Muscle of leg (tissue), 3 donors: ENCODE measurements at regions not wholly inside any gene's neighbourhood (a gene's known extent, or its start where the extent isn't known, plus 50 kb on each side); places are given as distances from the start of the nearest gene placed in this dataset.

ENCODE experiments used
- DNase-seq: peaks from one replicate; pipeline ENCODE4 v3.0.0; 2013
- H3K27ac ChIP-seq: one replicate; pipeline ENCODE4 v1.5.1; 2013; ENCODE audit warnings: mild to moderate bottlenecking, low read length, control low read depth
- H3K27me3 ChIP-seq: one replicate; pipeline ENCODE4 v1.6.1; 2013; ENCODE audit warnings: low read length; ENCODE audit not compliant: control insufficient read depth, insufficient read depth
- H3K36me3 ChIP-seq: one replicate; pipeline ENCODE4 v1.6.1; 2013; ENCODE audit warnings: low read length; ENCODE audit not compliant: control insufficient read depth, insufficient read depth
- H3K4me1 ChIP-seq: one replicate; pipeline ENCODE4 v1.6.1; 2013; ENCODE audit warnings: low read length; ENCODE audit not compliant: control insufficient read depth, insufficient read depth
- H3K4me3 ChIP-seq: one replicate; pipeline ENCODE4 v1.5.1; 2013; ENCODE audit warnings: low read length, control low read depth
- H3K9me3 ChIP-seq: replicated peaks from 2 replicates; pipeline ENCODE4 v1.6.1; 2013; ENCODE audit warnings: low read depth, low read length; ENCODE audit not compliant: control insufficient read depth
- WGBS: methylation state at CpG from one replicate; pipeline ENCODE4 v1.1.5; 2013; ENCODE audit warnings: missing lambda C conversion rate; ENCODE audit not compliant: insufficient coverage; 5-methylcytosine and 5-hydroxymethylcytosine counted together

DNA sequence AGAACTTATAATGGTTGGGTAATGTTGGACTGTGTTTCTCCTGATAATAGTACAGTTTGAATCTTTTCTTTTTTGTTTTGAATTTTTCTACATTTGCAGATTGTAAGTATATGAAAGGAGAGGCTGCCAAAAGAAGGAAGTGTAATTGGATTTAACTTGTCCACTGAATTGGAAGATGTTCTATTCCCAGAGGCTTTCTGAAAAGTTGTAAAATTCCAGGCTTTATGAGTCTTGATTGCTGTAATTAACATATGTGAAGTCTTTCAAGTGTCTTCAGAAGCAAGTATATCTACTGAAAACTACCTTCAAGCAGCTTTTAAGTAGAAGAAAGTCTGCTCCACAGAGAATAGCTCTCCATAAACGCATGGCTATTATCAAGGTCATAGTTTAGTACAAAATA is 2456.4 kb downstream of the PCDH7 start:
- Histone ChIP-seq H3K27me3 (no peaks in the 10 kb centered on the region), H3K36me3 (no peaks in the 10 kb centered on the region), H3K4me1 (no peaks in the 10 kb centered on the region), H3K9me3 (no peaks in the 10 kb centered on the region), H3K4me3 (no peak overlapping the region), H3K27ac (no peak overlapping the region)
- no CpG with 5 or more reads among the region's 1 CpG for WGBS
- no peak for DNase-seq

DNA sequence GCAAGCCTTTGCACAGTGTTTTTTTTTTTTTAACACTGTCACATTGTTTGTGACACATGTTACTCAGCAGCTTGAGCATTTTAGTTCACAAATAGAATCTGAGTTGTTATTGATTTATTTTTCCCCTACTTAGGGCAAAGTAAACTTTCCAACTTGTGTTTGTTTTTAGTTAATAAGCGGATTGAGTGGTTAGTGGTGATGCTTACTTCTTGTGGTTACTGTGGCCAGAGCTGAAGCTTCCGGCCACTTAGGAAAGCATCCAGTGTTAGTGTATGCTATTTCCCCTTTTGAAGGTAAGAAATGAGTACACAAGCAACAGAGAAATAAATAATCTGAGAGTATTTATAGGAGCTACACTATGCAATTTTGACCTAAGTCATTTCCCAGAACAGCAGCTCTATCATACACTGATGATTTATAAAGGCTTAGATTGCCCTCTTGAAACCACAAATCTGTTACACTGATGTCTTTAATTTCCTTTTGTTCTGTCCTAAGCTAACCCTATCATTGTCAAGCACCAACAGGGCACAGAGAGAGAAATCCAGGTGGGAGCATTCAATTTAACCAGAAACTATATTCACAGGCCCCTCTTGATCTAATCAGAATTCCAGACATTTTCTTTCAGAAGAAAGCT is 2464.6 kb downstream of the PCDH7 start:
- Histone ChIP-seq H3K27me3 (no peaks in the 10 kb centered on the region), H3K27ac (no peak overlapping the region), H3K4me3 (no peak overlapping the region), H3K4me1 (no peaks in the 10 kb centered on the region), H3K9me3 (no peaks in the 10 kb centered on the region), H3K36me3 (no peaks in the 10 kb centered on the region)
- WGBS = 60% methylated on average over 2 of the region's 2 CpGs
- DNase-seq = peak; percentile 45

DNA sequence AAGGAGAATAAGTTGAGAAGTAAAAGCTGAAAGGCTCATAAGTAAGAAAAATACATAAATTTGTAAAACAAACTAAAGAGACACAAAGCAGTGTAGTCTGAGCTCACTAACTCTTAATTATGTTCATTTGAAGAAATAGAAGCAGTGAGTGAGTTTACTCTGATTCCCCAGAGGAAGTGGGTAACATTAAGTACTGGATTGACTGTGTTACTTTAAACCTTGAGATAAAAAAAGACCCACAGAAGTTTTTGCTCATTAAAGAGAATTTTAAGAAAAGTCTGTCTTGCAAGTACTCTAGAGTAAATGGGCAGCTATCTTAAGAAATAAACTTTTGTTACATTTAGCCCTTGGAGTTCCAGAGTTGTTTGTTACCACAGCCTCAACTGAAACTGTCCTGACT is 2466.9 kb downstream of the PCDH7 start:
- no peak for DNase-seq
- Histone ChIP-seq H3K4me1 (no peaks in the 10 kb centered on the region), H3K9me3 (no peaks in the 10 kb centered on the region), H3K27me3 (no peaks in the 10 kb centered on the region), H3K36me3 (no peaks in the 10 kb centered on the region), H3K27ac (no peak overlapping the region), H3K4me3 (no peak overlapping the region)

DNA sequence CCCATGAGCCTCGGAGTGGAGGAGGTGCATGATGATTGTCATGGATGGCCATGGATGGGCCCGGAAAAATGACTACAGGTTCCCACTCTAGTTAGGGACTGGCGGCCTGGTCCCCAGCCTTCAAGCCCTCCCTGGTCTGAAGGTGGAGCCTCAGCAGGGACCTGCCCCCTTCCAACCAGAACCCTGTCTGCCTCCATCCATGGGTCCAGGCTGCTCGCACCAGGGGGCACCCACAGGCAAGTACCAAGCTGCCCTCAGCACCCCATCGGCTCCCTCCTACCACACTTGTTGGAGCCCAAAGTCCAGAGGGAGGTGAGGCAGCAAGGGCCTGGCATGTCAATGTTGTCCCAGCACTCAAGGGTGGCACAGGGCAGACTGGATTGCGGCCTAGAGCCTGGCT is 2468.6 kb downstream of the PCDH7 start:
- no peaks in the 10 kb centered on the region for H3K27me3 ChIP-seq
- H3K4me1 ChIP-seq = no peaks in the 10 kb centered on the region
- no peaks in the 10 kb centered on the region for H3K36me3 ChIP-seq
- no peak for DNase-seq
- H3K9me3 ChIP-seq = no peaks in the 10 kb centered on the region
- no peak overlapping the region for H3K27ac ChIP-seq
- WGBS = 76% methylated on average over 4 of the region's 6 CpGs
- H3K4me3 ChIP-seq = no peak overlapping the region

DNA sequence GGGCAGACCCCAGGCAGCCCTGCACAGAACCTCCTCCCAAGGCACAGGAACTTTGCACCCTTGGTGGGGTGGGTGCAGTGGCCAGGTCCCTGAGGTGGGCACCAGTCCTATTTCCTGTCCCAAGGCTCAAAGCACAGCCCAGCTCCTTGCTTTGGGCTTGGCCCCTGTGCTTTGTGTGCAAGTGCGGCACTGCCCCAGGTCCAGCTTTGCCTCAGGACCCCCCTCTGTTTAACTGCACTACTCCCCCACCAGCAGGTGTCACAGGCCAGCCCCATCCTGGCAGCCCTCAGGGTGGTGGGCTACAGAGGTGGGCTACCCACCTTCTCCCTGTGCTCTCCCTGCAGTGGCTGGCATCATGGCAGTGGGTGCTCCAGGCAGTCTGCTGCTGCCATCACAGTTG is 2469.0 kb downstream of the PCDH7 start:
- Histone ChIP-seq H3K36me3 (no peaks in the 10 kb centered on the region), H3K27ac (no peak overlapping the region), H3K9me3 (no peaks in the 10 kb centered on the region), H3K27me3 (no peaks in the 10 kb centered on the region), H3K4me1 (no peaks in the 10 kb centered on the region), H3K4me3 (no peak overlapping the region)
- WGBS = 60% methylated on average over 1 of the region's 1 CpG
- no peak for DNase-seq

DNA sequence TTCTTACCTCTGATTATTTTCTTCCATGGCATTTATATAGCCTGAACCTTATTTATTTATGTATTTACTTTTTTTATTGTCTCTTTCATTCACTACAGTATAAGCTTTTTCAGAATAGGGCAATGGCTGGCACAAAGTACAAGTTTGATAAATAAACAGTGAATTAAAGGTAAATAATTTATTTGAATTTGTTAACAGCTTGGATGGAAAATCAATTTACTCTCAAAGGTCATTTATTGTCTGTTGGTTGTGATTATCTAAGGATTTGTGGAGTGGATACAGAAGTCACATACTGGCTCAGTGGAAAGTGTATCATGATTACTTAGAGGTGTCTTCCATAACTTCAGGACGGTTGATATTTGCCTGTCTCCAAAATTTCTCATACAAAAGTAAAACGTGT is 2472.9 kb downstream of the PCDH7 start:
- DNase-seq = no peak
- H3K27ac ChIP-seq = no peak overlapping the region
- H3K4me3 ChIP-seq = no peak overlapping the region
- no peaks in the 10 kb centered on the region for H3K4me1 ChIP-seq
- WGBS = no CpG with 5 or more reads among the region's 2 CpGs
- no peaks in the 10 kb centered on the region for H3K27me3 ChIP-seq
- no peaks in the 10 kb centered on the region for H3K9me3 ChIP-seq
- H3K36me3 ChIP-seq = no peaks in the 10 kb centered on the region

DNA sequence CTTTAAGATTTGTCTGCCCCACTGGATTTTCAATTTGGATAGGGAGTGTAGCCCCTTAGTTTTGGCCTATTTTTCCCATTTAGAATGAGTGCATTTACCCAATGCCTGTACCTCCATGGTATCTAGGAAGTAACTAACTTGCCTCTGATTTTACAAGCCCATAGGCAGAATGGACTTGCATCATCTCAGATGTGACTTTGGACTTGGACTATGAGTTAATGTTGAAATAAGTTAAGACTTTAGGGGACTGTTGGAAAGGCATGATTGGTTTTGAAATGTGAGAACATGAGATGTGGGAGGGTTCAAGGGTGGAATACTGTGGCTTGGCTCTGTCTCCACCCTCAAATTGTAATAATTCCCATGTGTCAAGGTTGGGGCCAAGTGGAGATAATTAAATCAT is 2480.2 kb downstream of the PCDH7 start:
- no peak overlapping the region for H3K4me3 ChIP-seq
- H3K27me3 ChIP-seq = no peaks in the 10 kb centered on the region
- no peaks in the 10 kb centered on the region for H3K9me3 ChIP-seq
- DNase-seq = peak; percentile 7
- no peaks in the 10 kb centered on the region for H3K36me3 ChIP-seq
- H3K27ac ChIP-seq = no peak overlapping the region
- no peaks in the 10 kb centered on the region for H3K4me1 ChIP-seq

DNA sequence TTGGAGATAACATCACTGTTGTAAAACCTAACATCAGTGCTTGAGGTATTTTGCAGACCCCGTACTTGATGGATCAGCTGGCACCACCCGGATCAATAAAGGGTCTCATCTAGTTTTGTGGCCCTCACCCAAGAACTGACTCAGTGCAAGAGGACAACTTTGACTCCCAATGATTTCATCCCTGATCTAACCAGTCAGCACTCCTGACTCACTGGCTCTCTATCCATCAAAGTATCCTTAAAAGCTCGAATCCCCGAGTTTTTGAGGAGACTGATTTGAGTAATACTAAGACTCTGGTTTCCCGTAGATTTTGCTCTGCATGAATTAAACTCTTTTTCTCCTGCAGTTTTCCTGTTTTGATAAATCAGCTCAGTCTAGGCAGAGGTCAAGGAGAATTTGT is 2498.1 kb downstream of the PCDH7 start:
- Histone ChIP-seq H3K4me3 (no peak overlapping the region), H3K27ac (no peak overlapping the region), H3K4me1 (no peaks in the 10 kb centered on the region), H3K36me3 (no peaks in the 10 kb centered on the region), H3K27me3 (no peaks in the 10 kb centered on the region), H3K9me3 (no peaks in the 10 kb centered on the region)
- DNase-seq = no peak
- 68% methylated on average over 2 of the region's 5 CpGs for whole genome bisulfite sequencing

DNA sequence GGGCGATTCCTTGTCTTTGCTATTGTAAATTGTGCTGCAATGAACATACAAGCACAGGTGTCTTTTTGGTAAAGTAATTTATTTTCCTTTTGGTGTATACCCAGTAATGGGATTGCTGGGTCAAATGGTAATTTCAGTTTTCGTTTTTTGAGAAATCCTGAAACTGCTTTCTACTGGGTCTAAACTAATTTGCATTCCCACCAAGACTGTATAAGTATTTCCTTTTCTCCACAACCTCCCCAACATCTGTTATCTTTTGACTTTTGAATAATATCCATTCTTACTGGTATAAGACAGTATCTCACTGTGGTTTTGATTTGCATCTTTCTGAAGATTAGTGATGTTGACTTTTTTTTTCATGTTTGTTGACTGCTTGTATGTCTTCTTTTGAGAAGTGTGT is 2506.0 kb downstream of the PCDH7 start:
- Histone ChIP-seq H3K4me1 (no peaks in the 10 kb centered on the region), H3K36me3 (no peaks in the 10 kb centered on the region), H3K27me3 (no peaks in the 10 kb centered on the region), H3K9me3 (no peaks in the 10 kb centered on the region), H3K27ac (no peak overlapping the region), H3K4me3 (no peak overlapping the region)
- DNase-seq = no peak
- no CpG with 5 or more reads among the region's 2 CpGs for WGBS

DNA sequence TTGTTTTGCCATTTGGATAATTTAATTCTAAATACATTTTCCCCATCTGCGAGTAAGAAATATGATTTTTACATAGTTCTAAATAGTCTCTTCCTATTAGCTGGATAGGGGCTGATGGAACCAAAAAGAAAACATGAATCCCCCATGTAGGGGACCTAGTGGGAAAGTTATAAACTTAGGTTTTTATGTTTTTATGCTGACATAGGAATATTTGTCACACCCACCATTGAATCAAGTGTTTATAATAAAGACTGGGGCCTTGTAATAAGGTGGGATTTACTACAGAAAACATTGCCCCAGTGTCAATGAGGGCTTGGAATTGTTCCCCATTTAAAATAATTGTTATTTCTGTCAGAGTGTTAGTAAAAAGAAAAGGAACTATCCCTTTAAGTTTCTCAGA is 2506.6 kb downstream of the PCDH7 start:
- DNase-seq = no peak
- no CpG with 5 or more reads among the region's 1 CpG for WGBS
- H3K36me3 ChIP-seq = no peaks in the 10 kb centered on the region
- H3K9me3 ChIP-seq = no peaks in the 10 kb centered on the region
- H3K4me1 ChIP-seq = no peaks in the 10 kb centered on the region
- no peak overlapping the region for H3K4me3 ChIP-seq
- H3K27me3 ChIP-seq = no peaks in the 10 kb centered on the region
- H3K27ac ChIP-seq = no peak overlapping the region

DNA sequence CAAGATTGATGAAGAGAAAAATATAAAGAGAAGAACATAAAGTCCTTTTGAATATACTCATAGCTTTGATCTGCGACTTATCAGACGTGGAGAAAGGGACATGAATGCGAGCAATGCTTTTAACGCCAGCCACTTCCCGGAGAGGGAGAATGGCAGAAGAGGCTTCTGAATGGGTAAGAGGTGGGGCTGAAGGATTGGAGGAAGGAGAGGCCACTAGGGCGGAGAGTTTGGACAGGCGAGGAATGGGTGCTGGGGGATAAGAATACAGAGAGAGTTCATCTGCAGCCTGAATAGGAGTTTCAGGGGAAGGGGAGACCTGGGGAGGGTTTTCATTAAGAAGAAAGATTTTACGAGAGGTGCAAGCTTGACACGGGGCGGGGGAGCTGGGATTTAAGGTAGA is 2534.9 kb downstream of the PCDH7 start:
- H3K9me3 ChIP-seq = no peaks in the 10 kb centered on the region
- no peaks in the 10 kb centered on the region for H3K27me3 ChIP-seq
- DNase-seq = no peak
- no peaks in the 10 kb centered on the region for H3K36me3 ChIP-seq
- no peak overlapping the region for H3K4me3 ChIP-seq
- WGBS = 85% methylated on average over 10 of the region's 10 CpGs
- H3K27ac ChIP-seq = no peak overlapping the region
- no peaks in the 10 kb centered on the region for H3K4me1 ChIP-seq
